Natural killer cell (primary cell): ENCODE measurements at regions not wholly inside any gene's neighbourhood (a gene's known extent, or its start where the extent isn't known, plus 50 kb on each side); places are given as distances from the start of the nearest gene placed in this dataset.

Experiments used
- ATAC-seq, 3 donors: fragments of 150-1000 bp in 2 of 3; fragments of 200-7000 bp in 1 of 3; cut with Tn5 transposase; 1 replicate in 1 of 3; 2 replicates in 2 of 3; pipeline ENCODE4 v1.10.0; 2021; ENCODE audit warnings: mild to moderate bottlenecking in 2 of 3, moderate library complexity in 2 of 3
- DNase-seq, 2 donors: peaks; one replicate each; pipeline versions ENCODE4 v3.0.0 to v3.0.0-alpha.2; 2013 to 2021; ENCODE audit warnings: mixed read lengths in 1 of 2
- H3K27ac ChIP-seq: one replicate; pipeline ENCODE4 v1.5.1; 2013; ENCODE audit warnings: mild to moderate bottlenecking, low read length
- H3K27me3 ChIP-seq: one replicate; pipeline ENCODE4 v1.6.1; 2013; ENCODE audit warnings: low read length; ENCODE audit not compliant: control insufficient read depth, insufficient read depth
- H3K36me3 ChIP-seq: one replicate; pipeline ENCODE4 v1.6.1; 2013; ENCODE audit warnings: low read length; ENCODE audit not compliant: control insufficient read depth, insufficient read depth
- H3K4me1 ChIP-seq: one replicate; pipeline ENCODE4 v1.6.1; 2013; ENCODE audit warnings: low read length; ENCODE audit not compliant: control insufficient read depth, insufficient read depth
- H3K4me3 ChIP-seq: one replicate; pipeline ENCODE4 v1.5.1; 2013; ENCODE audit warnings: low read length
- H3K9me3 ChIP-seq: one replicate; pipeline ENCODE4 v1.6.1; 2013; ENCODE audit warnings: low read length; ENCODE audit not compliant: control insufficient read depth, insufficient read depth
- H3K27ac Mint-ChIP-seq, 2 donors: one replicate each; pipeline ENCODE4 v1.8.0; 2022; ENCODE audit warnings: mild to moderate bottlenecking in 2 of 2, mixed read lengths in 2 of 2, moderate library complexity in 1 of 2
- H3K27me3 Mint-ChIP-seq, 2 donors: one replicate each; pipeline ENCODE4 v1.8.0; 2022; ENCODE audit warnings: low read depth in 2 of 2, mixed read lengths in 2 of 2
- H3K36me3 Mint-ChIP-seq: one replicate; pipeline ENCODE4 v1.8.0; 2022; ENCODE audit warnings: mixed read lengths
- H3K4me1 Mint-ChIP-seq, 2 donors: one replicate each; pipeline ENCODE4 v1.8.0; 2022; ENCODE audit warnings: mixed read lengths in 2 of 2
- H3K4me3 Mint-ChIP-seq: one replicate; pipeline ENCODE4 v1.8.0; 2022; ENCODE audit warnings: mild to moderate bottlenecking, moderate library complexity, mixed read lengths
- H3K9me3 Mint-ChIP-seq, 2 donors: one replicate each; pipeline ENCODE4 v1.8.0; 2022; ENCODE audit warnings: mixed read lengths in 2 of 2
- WGBS: methylation state at CpG from one replicate; pipeline ENCODE4 v1.1.7; 2013; ENCODE audit warnings: missing lambda C conversion rate; ENCODE audit not compliant: insufficient coverage; 5-methylcytosine and 5-hydroxymethylcytosine counted together
- intact Hi-C: fragments of 100-400 bp; cut with micrococcal nuclease; formaldehyde crosslinking; loops from one replicate; pipeline ENCODE4 v1.14.2; 2022
- TF ChIP-seq, protein P1 (sequence below): fragments of 200-600 bp; IDR thresholded peaks from one replicate; pipeline ENCODE4 v1.8.0; 2022; ENCODE audit warnings: antibody characterized with exemption

GRCh38 chr20:61073376-61073775 is 178.7 kb upstream of the CDH4 start:
- H3K4me1 Mint-ChIP-seq, result no peaks in the 10 kb centered on the region
- no peaks in the 10 kb centered on the region for H3K9me3 Mint-ChIP-seq
- DNase-seq, result no peak
- Histone ChIP-seq H3K9me3 (no peaks in the 10 kb centered on the region), H3K4me1 (no peaks in the 10 kb centered on the region), H3K36me3 (no peaks in the 10 kb centered on the region), H3K4me3 (no peak overlapping the region), H3K27me3 (no peaks in the 10 kb centered on the region), H3K27ac (no peak overlapping the region)
- intact Hi-C loops, result no loop called here
- peaks cover 0 to 5% of the 10 kb centered on the region in 2 donors for H3K27me3 Mint-ChIP-seq
- no peaks in the 10 kb centered on the region for H3K36me3 Mint-ChIP-seq
- H3K27ac Mint-ChIP-seq, result no peak overlapping the region
- no peak for ATAC-seq
- TF ChIP-seq, protein P1, sequence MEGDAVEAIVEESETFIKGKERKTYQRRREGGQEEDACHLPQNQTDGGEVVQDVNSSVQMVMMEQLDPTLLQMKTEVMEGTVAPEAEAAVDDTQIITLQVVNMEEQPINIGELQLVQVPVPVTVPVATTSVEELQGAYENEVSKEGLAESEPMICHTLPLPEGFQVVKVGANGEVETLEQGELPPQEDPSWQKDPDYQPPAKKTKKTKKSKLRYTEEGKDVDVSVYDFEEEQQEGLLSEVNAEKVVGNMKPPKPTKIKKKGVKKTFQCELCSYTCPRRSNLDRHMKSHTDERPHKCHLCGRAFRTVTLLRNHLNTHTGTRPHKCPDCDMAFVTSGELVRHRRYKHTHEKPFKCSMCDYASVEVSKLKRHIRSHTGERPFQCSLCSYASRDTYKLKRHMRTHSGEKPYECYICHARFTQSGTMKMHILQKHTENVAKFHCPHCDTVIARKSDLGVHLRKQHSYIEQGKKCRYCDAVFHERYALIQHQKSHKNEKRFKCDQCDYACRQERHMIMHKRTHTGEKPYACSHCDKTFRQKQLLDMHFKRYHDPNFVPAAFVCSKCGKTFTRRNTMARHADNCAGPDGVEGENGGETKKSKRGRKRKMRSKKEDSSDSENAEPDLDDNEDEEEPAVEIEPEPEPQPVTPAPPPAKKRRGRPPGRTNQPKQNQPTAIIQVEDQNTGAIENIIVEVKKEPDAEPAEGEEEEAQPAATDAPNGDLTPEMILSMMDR, result no peak
- 85% methylated on average over 6 of the region's 6 CpGs for WGBS
- H3K4me3 Mint-ChIP-seq, result no peak overlapping the region

- WGBS, result 73% methylated on average over 3 of the region's 3 CpGs
- Mint-ChIP-seq H3K9me3 (no peaks in the 10 kb centered on the region), H3K36me3 (no peaks in the 10 kb centered on the region), H3K4me1 (no peaks in the 10 kb centered on the region), H3K27ac (no peak overlapping the region), H3K27me3 (peaks cover 0 to 41% of the 10 kb centered on the region in 2 donors), H3K4me3 (no peak overlapping the region)
- Histone ChIP-seq H3K4me1 (no peaks in the 10 kb centered on the region), H3K27me3 (no peaks in the 10 kb centered on the region), H3K36me3 (no peaks in the 10 kb centered on the region), H3K9me3 (no peaks in the 10 kb centered on the region), H3K4me3 (no peak overlapping the region), H3K27ac (no peak overlapping the region)
- DNase-seq (no peak), ATAC-seq (no peak)
- TF ChIP-seq, protein P1, result no peak
- intact Hi-C loops, result no loop called here
Measured at GRCh38 chr20:61082720-61083119, 169.3 kb upstream of the CDH4 start.

- Histone ChIP-seq H3K36me3 (no peaks in the 10 kb centered on the region), H3K9me3 (no peaks in the 10 kb centered on the region), H3K27ac (no peak overlapping the region), H3K4me1 (no peaks in the 10 kb centered on the region), H3K27me3 (no peaks in the 10 kb centered on the region), H3K4me3 (no peak overlapping the region)
- ATAC-seq, result no peak
- Mint-ChIP-seq H3K27me3 (peaks cover 0 to 43% of the 10 kb centered on the region in 2 donors), H3K27ac (no peak overlapping the region), H3K4me3 (no peak overlapping the region), H3K9me3 (no peaks in the 10 kb centered on the region), H3K36me3 (no peaks in the 10 kb centered on the region), H3K4me1 (no peaks in the 10 kb centered on the region)
- intact Hi-C loops, result no loop called here
- 82% methylated on average over 3 of the region's 3 CpGs for WGBS
- TF ChIP-seq, protein P1, result no peak
- no peak for DNase-seq
Measured at GRCh38 chr20:61083431-61083830, 168.6 kb upstream of the CDH4 start.

- WGBS, result 79% methylated on average over 1 of the region's 1 CpG
- TF ChIP-seq, protein P1, result no peak
- H3K4me3 ChIP-seq, result no peak overlapping the region
- Mint-ChIP-seq H3K4me1 (no peaks in the 10 kb centered on the region), H3K4me3 (no peak overlapping the region), H3K27me3 (peaks cover 0 to 47% of the 10 kb centered on the region in 2 donors), H3K36me3 (no peaks in the 10 kb centered on the region), H3K9me3 (no peaks in the 10 kb centered on the region), H3K27ac (no peak overlapping the region)
- no peaks in the 10 kb centered on the region for H3K9me3 ChIP-seq
- no peak for DNase-seq
- H3K27me3 ChIP-seq, result no peaks in the 10 kb centered on the region
- H3K4me1 ChIP-seq, result no peaks in the 10 kb centered on the region
- no peaks in the 10 kb centered on the region for H3K36me3 ChIP-seq
- intact Hi-C loops, result no loop called here
- no peak for ATAC-seq
- H3K27ac ChIP-seq, result no peak overlapping the region
Measured at GRCh38 chr20:61086031-61086430, 166.0 kb upstream of the CDH4 start.
